H1 (cell line): ENCODE measurements at regions not wholly inside any gene's neighbourhood (a gene's known extent, or its start where the extent isn't known, plus 50 kb on each side); places are given as distances from the start of the nearest gene placed in this dataset.

Source experiments
- CTCF ChIA-PET: fragments of 300-600 bp; sonication (Branson Sonifier 250); formaldehyde crosslinking; loops from one replicate; lab custom pipeline; 2021; ENCODE audit not compliant: partially characterized antibody; lab: Charles Lee
- POLR2A ChIA-PET: fragments of 300-600 bp; sonication (Branson Sonifier 250); formaldehyde crosslinking; loops from one replicate; lab custom pipeline; 2021; ENCODE audit warnings: inconsistent platforms; ENCODE audit not compliant: partially characterized antibody; lab: Charles Lee
- DNase-seq, 2 experiments: peaks; one replicate each; pipeline versions ENCODE4 v3.0.0 to v3.0.0-alpha.2; 2010 to 2022; ENCODE audit warnings: low spot score in 2 of 2, low read depth in 1 of 2, mixed read lengths in 1 of 2
- FAIRE-seq: peaks from 2 replicates; lab custom pipeline; 2011; peaks lifted over from hg19 to GRCh38; lab: Jason Lieb, UNC
- H2AFZ ChIP-seq: 2 replicates; pipeline ENCODE4 v1.8.1; 2012; ENCODE audit warnings: low read length, inconsistent platforms
- H2AK5ac ChIP-seq: 2 replicates; pipeline ENCODE4 v1.6.1; 2013; ENCODE audit warnings: low read depth, low read length
- H2BK120ac ChIP-seq: replicated peaks from 2 replicates; pipeline ENCODE3; 2013; ENCODE audit warnings: low read depth, low read length, inconsistent platforms
- H2BK12ac ChIP-seq: 2 replicates; pipeline ENCODE4 v1.6.1; 2013; ENCODE audit warnings: low read depth, low read length
- H2BK15ac ChIP-seq: 2 replicates; pipeline ENCODE4 v1.6.1; 2013; ENCODE audit warnings: low read length
- H2BK20ac ChIP-seq: 2 replicates; pipeline ENCODE4 v1.6.1; 2013; ENCODE audit warnings: low read length
- H2BK5ac ChIP-seq: 2 replicates; pipeline ENCODE4 v1.6.1; 2013; ENCODE audit warnings: low read depth, low read length
- H3K14ac ChIP-seq: 2 replicates; pipeline ENCODE4 v1.6.1; 2013; ENCODE audit warnings: inconsistent platforms; ENCODE audit not compliant: insufficient read length
- H3K18ac ChIP-seq: 2 replicates; pipeline ENCODE4 v1.6.1; 2013; ENCODE audit warnings: low read length; ENCODE audit errors: extremely low read depth
- H3K23ac ChIP-seq: 2 replicates; pipeline ENCODE4 v1.6.1; 2013; ENCODE audit warnings: inconsistent platforms; ENCODE audit not compliant: insufficient read length
- H3K23me2 ChIP-seq: 2 replicates; pipeline ENCODE4 v1.6.1; 2013; ENCODE audit warnings: low read depth, low read length
- H3K27ac ChIP-seq: 2 replicates; pipeline ENCODE4 v1.6.1; 2011; ENCODE audit warnings: low read depth, low read length, inconsistent platforms
- H3K27me3 ChIP-seq, 4 experiments: replicated peaks in 1 of 4; 1 replicate in 1 of 4; 2 replicates in 3 of 4; pipeline versions ENCODE4 v1.6.1 to v1.8.1; 2011 to 2013; ENCODE audit warnings: low read length in 3 of 4, mild to moderate bottlenecking in 3 of 4, inconsistent platforms in 2 of 4, mixed read lengths in 2 of 4, moderate library complexity in 1 of 4; ENCODE audit not compliant: control insufficient read depth in 3 of 4, insufficient read depth in 3 of 4; ENCODE audit errors: extremely low read depth in 1 of 4
- H3K36me3 ChIP-seq, 4 experiments: 2 replicates each; pipeline versions ENCODE4 v1.6.1 to v1.8.1; 2011 to 2013; ENCODE audit warnings: mild to moderate bottlenecking in 4 of 4, low read length in 3 of 4, moderate library complexity in 2 of 4, control low read depth in 1 of 4, inconsistent platforms in 1 of 4; ENCODE audit not compliant: insufficient read depth in 4 of 4, control insufficient read depth in 2 of 4
- H3K4ac ChIP-seq: replicated peaks from 2 replicates; pipeline ENCODE3; 2013; ENCODE audit warnings: low read length, low read depth, mixed read lengths, inconsistent platforms; ENCODE audit not compliant: insufficient read length
- H3K4me1 ChIP-seq, 4 experiments: replicated peaks in 1 of 4; 1 replicate in 1 of 4; 2 replicates in 3 of 4; pipeline versions ENCODE4 v1.6.1 to v1.8.1; 2011 to 2013; ENCODE audit warnings: low read length in 3 of 4, inconsistent platforms in 2 of 4, mixed read lengths in 1 of 4; ENCODE audit not compliant: insufficient read depth in 4 of 4, control insufficient read depth in 3 of 4
- H3K4me2 ChIP-seq, 2 experiments: 2 replicates each; pipeline versions ENCODE4 v1.6.1 to v1.8.1; 2011 to 2013; ENCODE audit warnings: low read depth in 2 of 2, low read length in 2 of 2, control low read depth in 1 of 2, inconsistent platforms in 1 of 2, mild to moderate bottlenecking in 1 of 2; ENCODE audit not compliant: insufficient read depth in 1 of 2
- H3K4me3 ChIP-seq, 4 experiments: fragments of 200-600, 300-600 bp in 1 of 4; sonication (generic), shearing (Covaris generic), sonication (Bioruptor Twin) in 1 of 4; 2 replicates each; pipeline versions ENCODE4 v1.5.1 to v1.8.1; 2011 to 2016; ENCODE audit warnings: low read length in 4 of 4, low read depth in 3 of 4, control low read depth in 2 of 4, inconsistent platforms in 2 of 4, mild to moderate bottlenecking in 2 of 4, mixed read lengths in 1 of 4, moderate library complexity in 1 of 4; ENCODE audit not compliant: insufficient read depth in 2 of 4; ENCODE audit errors: extremely low read depth in 1 of 4
- H3K56ac ChIP-seq: replicated peaks from 2 replicates; pipeline ENCODE3; 2013; ENCODE audit warnings: low read depth, mild to moderate bottlenecking, mixed read lengths, low read length, inconsistent platforms; ENCODE audit not compliant: insufficient read length
- H3K79me1 ChIP-seq: 2 replicates; pipeline ENCODE4 v1.6.1; 2013; ENCODE audit warnings: low read depth, low read length, control low read depth
- H3K79me2 ChIP-seq, 2 experiments: 2 replicates each; pipeline versions ENCODE4 v1.6.1 to v1.8.1; 2012 to 2013; ENCODE audit warnings: low read length in 2 of 2, mild to moderate bottlenecking in 2 of 2, inconsistent platforms in 1 of 2; ENCODE audit not compliant: insufficient read depth in 2 of 2, control insufficient read depth in 1 of 2
- H3K9ac ChIP-seq, 4 experiments: replicated peaks in 1 of 4; 1 replicate in 1 of 4; 2 replicates in 3 of 4; pipeline versions ENCODE4 v1.6.1 to v1.8.1; 2011 to 2013; ENCODE audit warnings: low read depth in 3 of 4, low read length in 3 of 4, control low read depth in 2 of 4, mild to moderate bottlenecking in 2 of 4, moderate library complexity in 2 of 4, inconsistent platforms in 1 of 4; ENCODE audit errors: extremely low read depth in 1 of 4
- H3K9me3 ChIP-seq, 2 experiments: 2 replicates each; pipeline versions ENCODE4 v1.6.1 to v1.8.1; 2012 to 2013; ENCODE audit warnings: mild to moderate bottlenecking in 2 of 2, moderate library complexity in 2 of 2, control low read depth in 1 of 2, inconsistent platforms in 1 of 2, low read depth in 1 of 2, low read length in 1 of 2, mixed read lengths in 1 of 2; ENCODE audit not compliant: insufficient read depth in 2 of 2
- H4K20me1 ChIP-seq, 2 experiments: replicated peaks in 1 of 2; 2 replicates each; pipeline versions ENCODE3 to v1.8.1; 2011 to 2013; ENCODE audit warnings: inconsistent platforms in 2 of 2, low read length in 2 of 2, mild to moderate bottlenecking in 1 of 2; ENCODE audit not compliant: insufficient read depth in 2 of 2, control insufficient read depth in 1 of 2
- H4K5ac ChIP-seq: 2 replicates; pipeline ENCODE4 v1.6.1; 2013; ENCODE audit warnings: low read length, low read depth, mixed read lengths, inconsistent platforms; ENCODE audit not compliant: insufficient read length
- H4K8ac ChIP-seq: 2 replicates; pipeline ENCODE4 v1.8.0; 2013; ENCODE audit warnings: mild to moderate bottlenecking, moderate library complexity, low read length, inconsistent platforms; ENCODE audit not compliant: insufficient read depth; ENCODE audit errors: extremely low read depth
- H4K91ac ChIP-seq: replicated peaks from 2 replicates; pipeline ENCODE3; 2013; ENCODE audit warnings: low read length, mixed read lengths, inconsistent platforms; ENCODE audit not compliant: insufficient read length
- BRCA1 ChIP-seq: IDR thresholded peaks from 2 replicates; pipeline ENCODE4 v1.6.1; 2012; ENCODE audit warnings: low read depth, low read length, improper control_type of control experiment
- CREB1 ChIP-seq: IDR thresholded peaks from 2 replicates; pipeline ENCODE4 v1.6.1; 2012; ENCODE audit warnings: inconsistent platforms
- EZH2 ChIP-seq: fragments of 200-600 bp; sonication (generic); IDR thresholded peaks from 2 replicates; pipeline ENCODE4 v1.7.1; 2012; ENCODE audit warnings: low read depth, mild to moderate bottlenecking, moderate library complexity, low read length, inconsistent platforms; ENCODE audit not compliant: severe bottlenecking
- GABPA ChIP-seq: IDR thresholded peaks from 2 replicates; pipeline ENCODE4 v1.6.1; 2011; ENCODE audit warnings: mild to moderate bottlenecking, low read length, moderate library complexity, borderline replicate concordance; ENCODE audit not compliant: insufficient read depth
- MAFK ChIP-seq: IDR thresholded peaks from 2 replicates; pipeline ENCODE4 v1.6.1; 2012; ENCODE audit warnings: low read depth, mild to moderate bottlenecking, improper control_type of control experiment, low read length
- NANOG ChIP-seq: IDR thresholded peaks from 2 replicates; pipeline ENCODE4 v1.6.1; 2011; ENCODE audit warnings: low read length, low read depth, mild to moderate bottlenecking, inconsistent platforms; ENCODE audit not compliant: insufficient read depth, poor library complexity, severe bottlenecking
- RFX5 ChIP-seq: IDR thresholded peaks from 2 replicates; pipeline ENCODE4 v1.6.1; 2011; ENCODE audit warnings: low read depth, low read length, improper control_type of control experiment, borderline replicate concordance
- RNF2 ChIP-seq: fragments of 200-900, 300-1000 bp; sonication (generic); IDR thresholded peaks from 2 replicates; pipeline ENCODE4 v1.7.1; 2016; ENCODE audit warnings: borderline replicate concordance, low read depth, mild to moderate bottlenecking, antibody characterized with exemption, low read length; ENCODE audit not compliant: poor library complexity, severe bottlenecking; ENCODE audit errors: missing control alignments
- SIX5 ChIP-seq: IDR thresholded peaks from 2 replicates; pipeline ENCODE4 v1.6.1; 2011; ENCODE audit warnings: mild to moderate bottlenecking, low read depth, low read length

GRCh38 chr19:28159065-28159464 lies 1053.9 kb downstream of the UQCRFS1 start:
- Histone ChIP-seq H3K56ac (no peak overlapping the region), H2AFZ (no peak overlapping the region), H2BK120ac (no peak overlapping the region), H3K79me2 (no peaks in the 10 kb centered on the region), H2BK12ac (no peak overlapping the region), H4K8ac (no peak overlapping the region)
- DNase-seq (no peak), FAIRE-seq (no peak)
- TF ChIP-seq RFX5 (no peak), RNF2 (no peak), SIX5 (no peak), BRCA1 (no peak), NANOG (no peak), GABPA (no peak), CREB1 (no peak), EZH2 (no peak), MAFK (no peak)
- TF ChIP-seq, all 59 proteins: peak for 0
- no peaks in the 10 kb centered on the region for H3K79me1 ChIP-seq
- no peak overlapping the region for H3K4ac ChIP-seq
- H3K27me3 ChIP-seq: no peaks in the 10 kb centered on the region
- no peak overlapping the region for H3K4me3 ChIP-seq
- POLR2A ChIA-PET: no interaction called here
- no peak overlapping the region for H2AK5ac ChIP-seq
- H3K4me1 ChIP-seq: no peaks in the 10 kb centered on the region
- H3K9me3 ChIP-seq: peaks cover 3% of the 10 kb centered on the region in 2 experiments; a peak in 1 of 4 replicates
- H4K91ac ChIP-seq: no peak overlapping the region
- H3K4me2 ChIP-seq: no peak overlapping the region
- no peak overlapping the region for H2BK5ac ChIP-seq
- H2BK20ac ChIP-seq: no peak overlapping the region
- no peak overlapping the region for H2BK15ac ChIP-seq
- no peak overlapping the region for H3K23ac ChIP-seq
- no peak overlapping the region for H3K14ac ChIP-seq
- no peak overlapping the region for H4K5ac ChIP-seq
- CTCF ChIA-PET: interaction anchor here (0.5 kb wide), 1 partner anchor 171 kb away, joined by 3 read pairs; no protein-coding TSS in a partner anchor
- H3K27ac ChIP-seq: no peak overlapping the region
- H3K18ac ChIP-seq: no peak overlapping the region
- H3K9ac ChIP-seq: no peak overlapping the region
- no peaks in the 10 kb centered on the region for H3K23me2 ChIP-seq
- no peaks in the 10 kb centered on the region for H3K36me3 ChIP-seq
- H4K20me1 ChIP-seq: no peaks in the 10 kb centered on the region
